ENCODE measurements at regions not wholly inside any gene's neighbourhood (a gene's known extent, or its start where the extent isn't known, plus 50 kb on each side); places are given as distances from the start of the nearest gene placed in this dataset.

GRCh38 chr16:73197598-73197997 is 149.7 kb upstream of the ZFHX3 start:
- Histone ChIP-seq H3K4me3 (ENCODE audit: low read length) (no peak overlapping the region), H3K27me3 (ENCODE audit: control insufficient read depth, insufficient read depth, low read length) (no peaks in the 10 kb centered on the region), H3K4me1 (ENCODE audit: control insufficient read depth, insufficient read depth, low read length) (peaks cover 2% of the 10 kb centered on the region), H3K36me3 (ENCODE audit: control insufficient read depth, insufficient read depth, low read length) (no peaks in the 10 kb centered on the region), H3K9me3 (ENCODE audit: control insufficient read depth, low read depth, low read length) (no peaks in the 10 kb centered on the region), H3K27ac (ENCODE audit: low read length) (no peak overlapping the region)
- no CpG with 5 or more reads among the region's 3 CpGs for WGBS (ENCODE audit: insufficient coverage, low lambda C conversion rate)
- no peak for DNase-seq

GRCh38 chr16:73196670-73197069 is 148.7 kb upstream of the ZFHX3 start:
- no peaks in the 10 kb centered on the region for H3K4me1 ChIP-seq (ENCODE audit: control insufficient read depth, insufficient read depth, low read length)
- WGBS (ENCODE audit: insufficient coverage, low lambda C conversion rate), result no CpG with 5 or more reads among the region's 4 CpGs
- H3K36me3 ChIP-seq (ENCODE audit: control insufficient read depth, insufficient read depth, low read length), result no peaks in the 10 kb centered on the region
- no peak overlapping the region for H3K4me3 ChIP-seq (ENCODE audit: low read length)
- no peaks in the 10 kb centered on the region for H3K27me3 ChIP-seq (ENCODE audit: control insufficient read depth, insufficient read depth, low read length)
- no peak overlapping the region for H3K27ac ChIP-seq (ENCODE audit: low read length)
- no peaks in the 10 kb centered on the region for H3K9me3 ChIP-seq (ENCODE audit: control insufficient read depth, low read depth, low read length)
- DNase-seq, result peak in 1 of 2 donors; percentile 43

- Histone ChIP-seq H3K4me3 (ENCODE audit: low read length) (no peak overlapping the region), H3K27ac (ENCODE audit: low read length) (no peak overlapping the region), H3K4me1 (ENCODE audit: control insufficient read depth, insufficient read depth, low read length) (no peaks in the 10 kb centered on the region), H3K27me3 (ENCODE audit: control insufficient read depth, insufficient read depth, low read length) (peaks cover 2% of the 10 kb centered on the region), H3K36me3 (ENCODE audit: control insufficient read depth, insufficient read depth, low read length) (no peaks in the 10 kb centered on the region), H3K9me3 (ENCODE audit: control insufficient read depth, low read depth, low read length) (no peaks in the 10 kb centered on the region)
- WGBS (ENCODE audit: insufficient coverage, low lambda C conversion rate), result no CpG with 5 or more reads among the region's 1 CpG
- DNase-seq, result no peak
Measured at GRCh38 chr16:73193464-73193863, 145.5 kb upstream of the ZFHX3 start.

- Histone ChIP-seq H3K9me3 (ENCODE audit: control insufficient read depth, low read depth, low read length) (no peaks in the 10 kb centered on the region), H3K36me3 (ENCODE audit: control insufficient read depth, insufficient read depth, low read length) (no peaks in the 10 kb centered on the region), H3K4me3 (ENCODE audit: low read length) (no peak overlapping the region), H3K4me1 (ENCODE audit: control insufficient read depth, insufficient read depth, low read length) (no peaks in the 10 kb centered on the region), H3K27ac (ENCODE audit: low read length) (no peak overlapping the region), H3K27me3 (ENCODE audit: control insufficient read depth, insufficient read depth, low read length) (peaks cover 2% of the 10 kb centered on the region)
- no peak for DNase-seq
- no CpG with 5 or more reads among the region's 19 CpGs for WGBS (ENCODE audit: insufficient coverage, low lambda C conversion rate)
Measured at GRCh38 chr16:73192232-73192894, 144.4 kb upstream of the ZFHX3 start.

GRCh38 chr16:73191660-73192046 is 143.7 kb upstream of the ZFHX3 start:
- no peak overlapping the region for H3K27ac ChIP-seq (ENCODE audit: low read length)
- peaks cover 2% of the 10 kb centered on the region for H3K27me3 ChIP-seq (ENCODE audit: control insufficient read depth, insufficient read depth, low read length)
- DNase-seq, result no peak
- no CpG with 5 or more reads among the region's 8 CpGs for WGBS (ENCODE audit: insufficient coverage, low lambda C conversion rate)
- H3K4me3 ChIP-seq (ENCODE audit: low read length), result no peak overlapping the region
- H3K9me3 ChIP-seq (ENCODE audit: control insufficient read depth, low read depth, low read length), result no peaks in the 10 kb centered on the region
- H3K4me1 ChIP-seq (ENCODE audit: control insufficient read depth, insufficient read depth, low read length), result no peaks in the 10 kb centered on the region
- H3K36me3 ChIP-seq (ENCODE audit: control insufficient read depth, insufficient read depth, low read length), result no peaks in the 10 kb centered on the region

- H3K4me3 ChIP-seq (ENCODE audit: low read length), result no peak overlapping the region
- no peaks in the 10 kb centered on the region for H3K36me3 ChIP-seq (ENCODE audit: control insufficient read depth, insufficient read depth, low read length)
- no peaks in the 10 kb centered on the region for H3K4me1 ChIP-seq (ENCODE audit: control insufficient read depth, insufficient read depth, low read length)
- 82% methylated on average over 4 of the region's 19 CpGs for WGBS (ENCODE audit: insufficient coverage, low lambda C conversion rate)
- H3K9me3 ChIP-seq (ENCODE audit: control insufficient read depth, low read depth, low read length), result no peaks in the 10 kb centered on the region
- no peak overlapping the region for H3K27ac ChIP-seq (ENCODE audit: low read length)
- no peak for DNase-seq
- peaks cover 2% of the 10 kb centered on the region for H3K27me3 ChIP-seq (ENCODE audit: control insufficient read depth, insufficient read depth, low read length)
Measured at GRCh38 chr16:73190688-73191659, 143.0 kb upstream of the ZFHX3 start.

- H3K4me1 ChIP-seq (ENCODE audit: control insufficient read depth, insufficient read depth, low read length), result no peaks in the 10 kb centered on the region
- no peak overlapping the region for H3K27ac ChIP-seq (ENCODE audit: low read length)
- WGBS (ENCODE audit: insufficient coverage, low lambda C conversion rate), result no CpG with 5 or more reads among the region's 2 CpGs
Measured at GRCh38 chr16:73190256-73190655, 142.3 kb upstream of the ZFHX3 start.

GRCh38 chr16:73189136-73189535 is 141.2 kb upstream of the ZFHX3 start:
- DNase-seq, result no peak
- Histone ChIP-seq H3K36me3 (ENCODE audit: control insufficient read depth, insufficient read depth, low read length) (no peaks in the 10 kb centered on the region), H3K27ac (ENCODE audit: low read length) (no peak overlapping the region), H3K9me3 (ENCODE audit: control insufficient read depth, low read depth, low read length) (no peaks in the 10 kb centered on the region), H3K4me1 (ENCODE audit: control insufficient read depth, insufficient read depth, low read length) (no peaks in the 10 kb centered on the region), H3K4me3 (ENCODE audit: low read length) (no peak overlapping the region), H3K27me3 (ENCODE audit: control insufficient read depth, insufficient read depth, low read length) (peaks cover 2% of the 10 kb centered on the region)
- no CpG with 5 or more reads among the region's 13 CpGs for WGBS (ENCODE audit: insufficient coverage, low lambda C conversion rate)

More at GRCh38 chr16:73190256-73190655, 142.3 kb upstream of the ZFHX3 start:
- no peaks in the 10 kb centered on the region for H3K36me3 ChIP-seq (ENCODE audit: control insufficient read depth, insufficient read depth, low read length)
- no peak overlapping the region for H3K4me3 ChIP-seq (ENCODE audit: low read length)
- DNase-seq, result no peak
- H3K27me3 ChIP-seq (ENCODE audit: control insufficient read depth, insufficient read depth, low read length), result peaks cover 2% of the 10 kb centered on the region
- H3K9me3 ChIP-seq (ENCODE audit: control insufficient read depth, low read depth, low read length), result no peaks in the 10 kb centered on the region

GRCh38 chr16:73186752-73187601 is 139.0 kb upstream of the ZFHX3 start:
- no peaks in the 10 kb centered on the region for H3K9me3 ChIP-seq (ENCODE audit: control insufficient read depth, low read depth, low read length)
- DNase-seq, result no peak
- H3K4me3 ChIP-seq (ENCODE audit: low read length), result no peak overlapping the region
- no peaks in the 10 kb centered on the region for H3K4me1 ChIP-seq (ENCODE audit: control insufficient read depth, insufficient read depth, low read length)
- no peak overlapping the region for H3K27ac ChIP-seq (ENCODE audit: low read length)
- no CpG with 5 or more reads among the region's 4 CpGs for WGBS (ENCODE audit: insufficient coverage, low lambda C conversion rate)
- no peaks in the 10 kb centered on the region for H3K36me3 ChIP-seq (ENCODE audit: control insufficient read depth, insufficient read depth, low read length)
- H3K27me3 ChIP-seq (ENCODE audit: control insufficient read depth, insufficient read depth, low read length), result peaks cover 2% of the 10 kb centered on the region

- Histone ChIP-seq H3K4me3 (ENCODE audit: low read length) (no peak overlapping the region), H3K9me3 (ENCODE audit: control insufficient read depth, low read depth, low read length) (no peaks in the 10 kb centered on the region), H3K27ac (ENCODE audit: low read length) (no peak overlapping the region), H3K4me1 (ENCODE audit: control insufficient read depth, insufficient read depth, low read length) (no peaks in the 10 kb centered on the region), H3K27me3 (ENCODE audit: control insufficient read depth, insufficient read depth, low read length) (no peaks in the 10 kb centered on the region), H3K36me3 (ENCODE audit: control insufficient read depth, insufficient read depth, low read length) (no peaks in the 10 kb centered on the region)
- WGBS (ENCODE audit: insufficient coverage, low lambda C conversion rate), result no CpG with 5 or more reads among the region's 11 CpGs
- no peak for DNase-seq
Measured at GRCh38 chr16:73185737-73186136, 137.8 kb upstream of the ZFHX3 start.

All from large intestine (tissue), 3 donors.